Ascending aorta (tissue), 2 donors: ENCODE measurements at regions not wholly inside any gene's neighbourhood (a gene's known extent, or its start where the extent isn't known, plus 50 kb on each side); places are given as distances from the start of the nearest gene placed in this dataset.

Experiments used
- DNase-seq, 2 donors: peaks; one replicate each; pipeline ENCODE4 v3.0.0-alpha.2; 2019; ENCODE audit warnings: low spot score in 2 of 2
- H3K27ac ChIP-seq, 2 donors: fragments of 200-600 bp; sonication (generic); one replicate each; pipeline ENCODE4 v1.5.1; 2016 to 2017; ENCODE audit warnings: mild to moderate bottlenecking in 1 of 2
- H3K27me3 ChIP-seq: fragments of 200-600 bp; sonication (generic); one replicate; pipeline ENCODE4 v1.5.1; 2017
- H3K36me3 ChIP-seq, 2 donors: fragments of 200-600 bp; sonication (generic); one replicate each; pipeline ENCODE4 v1.5.1; 2016
- H3K4me1 ChIP-seq, 2 donors: fragments of 200-600 bp; sonication (generic); one replicate each; pipeline ENCODE4 v1.5.1; 2016 to 2017; ENCODE audit warnings: mild to moderate bottlenecking in 1 of 2
- H3K4me3 ChIP-seq, 2 donors: fragments of 200-600 bp; sonication (generic); one replicate each; pipeline ENCODE4 v1.5.1; 2016 to 2017; ENCODE audit warnings: mild to moderate bottlenecking in 1 of 2
- H3K9me3 ChIP-seq, 2 donors: fragments of 200-600 bp; sonication (generic); one replicate each; pipeline ENCODE4 v1.5.1; 2016
- intact Hi-C: fragments of 100-400 bp; cut with DNase I; formaldehyde crosslinking; loops from one replicate; pipeline ENCODE4 v1.15.1; 2023
- TF ChIP-seq, protein P1 (sequence below), 3 experiments: fragments of 200-600 bp in 2 of 3; fragments of 450-650 bp in 1 of 3; sonication (generic) in 2 of 3; IDR thresholded peaks; one replicate each; pipeline ENCODE4 v1.5.1; 2016 to 2019; ENCODE audit warnings: antibody characterized with exemption in 3 of 3, mild to moderate bottlenecking in 1 of 3, moderate library complexity in 1 of 3

DNA sequence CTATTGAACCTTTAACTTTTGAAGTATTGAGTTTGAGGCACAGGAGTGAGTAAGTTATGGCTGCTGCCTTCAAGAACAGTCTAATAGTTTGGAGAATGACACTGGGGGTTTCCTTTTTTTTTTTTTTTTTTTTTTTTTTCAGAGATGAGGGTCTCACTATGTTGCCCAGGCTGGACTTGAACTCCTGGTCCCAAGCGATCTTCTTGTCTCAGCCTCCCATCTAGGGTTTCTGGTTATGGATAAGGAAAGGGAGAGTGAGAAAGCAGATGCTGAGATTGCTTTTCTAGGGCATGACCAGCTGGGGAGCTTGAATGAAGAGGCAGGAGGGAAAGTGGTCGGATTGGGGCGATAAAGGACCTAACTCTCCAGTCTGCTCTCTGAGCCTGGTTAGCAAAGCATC lies 59.9 kb upstream of the BTRC start:
- H3K4me3 ChIP-seq: no peak overlapping the region
- TF ChIP-seq, protein P1, sequence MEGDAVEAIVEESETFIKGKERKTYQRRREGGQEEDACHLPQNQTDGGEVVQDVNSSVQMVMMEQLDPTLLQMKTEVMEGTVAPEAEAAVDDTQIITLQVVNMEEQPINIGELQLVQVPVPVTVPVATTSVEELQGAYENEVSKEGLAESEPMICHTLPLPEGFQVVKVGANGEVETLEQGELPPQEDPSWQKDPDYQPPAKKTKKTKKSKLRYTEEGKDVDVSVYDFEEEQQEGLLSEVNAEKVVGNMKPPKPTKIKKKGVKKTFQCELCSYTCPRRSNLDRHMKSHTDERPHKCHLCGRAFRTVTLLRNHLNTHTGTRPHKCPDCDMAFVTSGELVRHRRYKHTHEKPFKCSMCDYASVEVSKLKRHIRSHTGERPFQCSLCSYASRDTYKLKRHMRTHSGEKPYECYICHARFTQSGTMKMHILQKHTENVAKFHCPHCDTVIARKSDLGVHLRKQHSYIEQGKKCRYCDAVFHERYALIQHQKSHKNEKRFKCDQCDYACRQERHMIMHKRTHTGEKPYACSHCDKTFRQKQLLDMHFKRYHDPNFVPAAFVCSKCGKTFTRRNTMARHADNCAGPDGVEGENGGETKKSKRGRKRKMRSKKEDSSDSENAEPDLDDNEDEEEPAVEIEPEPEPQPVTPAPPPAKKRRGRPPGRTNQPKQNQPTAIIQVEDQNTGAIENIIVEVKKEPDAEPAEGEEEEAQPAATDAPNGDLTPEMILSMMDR (IDR thresholded peaks at IDR 0.05): no peak
- H3K27me3 ChIP-seq: peaks cover 9% of the 10 kb centered on the region
- H3K9me3 ChIP-seq: no peaks in the 10 kb centered on the region
- no peak overlapping the region for H3K27ac ChIP-seq
- H3K36me3 ChIP-seq: no peaks in the 10 kb centered on the region
- intact Hi-C loops: no loop called here
- H3K4me1 ChIP-seq: peaks cover 2 to 14% of the 10 kb centered on the region in 2 donors
- DNase-seq: no peak

DNA sequence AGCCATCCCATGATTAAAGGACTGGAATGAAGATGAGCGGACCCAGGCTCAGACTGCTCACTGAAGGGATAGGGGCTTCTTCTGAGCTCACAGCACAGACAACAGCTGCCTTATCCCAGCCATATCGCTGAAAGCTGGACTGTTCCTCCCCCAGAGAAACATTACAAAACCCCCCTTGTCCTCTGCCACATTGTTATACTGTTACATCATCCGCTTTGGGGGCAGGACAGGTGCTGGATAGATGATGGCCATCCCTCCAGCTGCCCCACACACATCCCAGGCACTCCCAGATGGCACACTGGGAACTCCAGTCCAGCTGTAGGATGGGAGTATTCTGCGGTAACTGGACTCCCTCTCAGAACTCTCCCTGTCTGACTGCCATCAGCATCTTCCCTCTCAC lies 58.7 kb upstream of the BTRC start:
- H3K9me3 ChIP-seq: no peaks in the 10 kb centered on the region
- H3K4me3 ChIP-seq: no peak overlapping the region
- H3K27ac ChIP-seq: no peak overlapping the region
- no peaks in the 10 kb centered on the region for H3K36me3 ChIP-seq
- intact Hi-C loops: no loop called here
- TF ChIP-seq, protein P1 (IDR thresholded peaks at IDR 0.05): no peak
- H3K4me1 ChIP-seq: peaks cover 2 to 14% of the 10 kb centered on the region in 2 donors
- DNase-seq: no peak
- peaks cover 9% of the 10 kb centered on the region for H3K27me3 ChIP-seq

DNA sequence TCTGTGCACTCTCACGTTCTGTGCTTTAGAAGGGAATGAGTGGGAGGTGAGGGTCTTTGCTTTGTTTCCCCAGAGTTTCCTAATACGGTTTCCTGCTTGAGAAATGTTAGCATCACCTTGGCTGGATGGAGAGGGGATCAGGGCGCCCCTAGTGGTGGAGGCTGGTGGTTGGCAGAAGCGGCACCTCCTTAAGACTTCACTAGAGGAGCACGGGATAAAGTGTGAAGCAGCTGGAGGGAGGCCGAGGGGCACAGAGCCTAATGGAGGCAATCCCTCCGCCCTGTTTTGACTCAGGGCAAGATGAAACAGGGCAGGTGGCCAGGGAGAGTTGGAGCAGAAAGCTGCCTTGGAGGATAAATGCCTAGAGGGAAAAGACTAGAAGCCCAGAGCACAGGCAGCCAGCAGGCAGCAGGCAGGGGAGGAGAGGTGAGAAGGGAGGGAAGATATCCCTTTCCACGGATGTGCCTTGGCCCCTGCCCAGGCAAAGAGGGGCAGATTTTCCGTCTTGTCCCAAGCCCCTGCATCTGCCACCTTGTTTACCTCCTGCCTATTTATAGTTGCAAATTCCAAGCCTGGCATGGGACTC lies 56.0 kb upstream of the BTRC start:
- no peaks in the 10 kb centered on the region for H3K9me3 ChIP-seq
- H3K27me3 ChIP-seq: no peaks in the 10 kb centered on the region
- H3K27ac ChIP-seq: no peak overlapping the region
- TF ChIP-seq, protein P1 (IDR thresholded peaks at IDR 0.05): peak; percentile 39 to 79 (median 71)
- intact Hi-C loops: no loop called here
- no peaks in the 10 kb centered on the region for H3K4me1 ChIP-seq
- H3K4me3 ChIP-seq: no peak overlapping the region
- no peaks in the 10 kb centered on the region for H3K36me3 ChIP-seq
- peak in 1 of 2 donors; percentile 65 for DNase-seq

DNA sequence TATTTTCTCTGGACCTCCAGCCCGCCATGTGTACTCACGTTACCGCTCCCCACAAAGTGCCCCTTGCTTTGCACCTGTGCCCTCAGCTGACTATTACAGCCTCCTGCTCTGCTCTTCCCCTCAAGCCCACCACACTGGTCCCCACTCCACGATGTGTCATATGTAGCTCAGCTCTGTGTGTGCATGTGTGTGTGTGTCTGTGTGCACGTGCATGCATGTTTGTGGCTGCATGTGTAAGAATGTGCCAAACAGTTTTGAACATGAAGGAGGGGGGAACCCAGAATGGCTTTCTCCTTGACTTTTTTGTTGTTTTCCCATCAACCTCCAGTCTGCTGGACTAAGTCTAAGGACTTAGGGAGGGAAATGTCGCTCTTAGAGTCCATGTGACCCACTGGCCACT lies 54.8 kb upstream of the BTRC start:
- no peak for DNase-seq
- intact Hi-C loops: no loop called here

DNA sequence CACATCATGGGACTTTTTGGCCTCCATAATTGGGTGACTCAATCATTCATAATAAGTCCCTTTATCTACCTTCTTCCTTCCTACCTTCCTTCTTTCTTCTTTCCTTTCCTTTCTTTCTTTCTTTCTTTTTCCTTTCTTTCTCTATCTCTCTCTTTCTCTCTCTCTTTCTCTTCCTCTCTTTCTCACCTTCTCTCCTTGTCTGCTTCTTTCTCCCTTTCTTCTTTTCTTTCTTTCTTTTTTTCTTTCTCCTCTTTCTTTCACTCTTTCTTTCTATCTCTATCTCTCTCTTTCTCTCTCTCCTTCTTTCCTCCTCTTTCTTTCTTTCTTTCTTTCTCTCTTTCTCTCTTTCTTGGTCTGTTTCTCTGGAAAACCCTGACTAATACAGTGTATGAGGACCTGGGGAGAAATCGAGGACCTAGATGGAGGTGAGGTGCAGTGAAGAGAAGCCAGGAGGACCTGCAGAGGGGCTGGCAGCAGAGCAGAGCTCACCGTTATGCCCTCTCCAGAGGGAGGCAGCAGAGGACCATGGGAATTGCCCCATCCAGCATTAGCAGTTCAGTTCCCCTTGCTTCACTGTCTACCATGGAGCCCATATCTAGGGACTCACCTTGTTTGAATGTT lies 52.7 kb upstream of the BTRC start:
- intact Hi-C loops: no loop called here
- no peaks in the 10 kb centered on the region for H3K27me3 ChIP-seq
- TF ChIP-seq, protein P1 (IDR thresholded peaks at IDR 0.05): no peak

More for the DNA sequence above, 54.8 kb upstream of the BTRC start:
- no peaks in the 10 kb centered on the region for H3K36me3 ChIP-seq
- H3K4me1 ChIP-seq: no peaks in the 10 kb centered on the region
- H3K4me3 ChIP-seq: no peak overlapping the region
- TF ChIP-seq, protein P1 (IDR thresholded peaks at IDR 0.05): no peak
- H3K9me3 ChIP-seq: no peaks in the 10 kb centered on the region
- no peak overlapping the region for H3K27ac ChIP-seq
- H3K27me3 ChIP-seq: no peaks in the 10 kb centered on the region

More for the DNA sequence above, 52.7 kb upstream of the BTRC start:
- Histone ChIP-seq H3K27ac (no peak overlapping the region), H3K4me3 (no peak overlapping the region), H3K9me3 (no peaks in the 10 kb centered on the region), H3K36me3 (no peaks in the 10 kb centered on the region), H3K4me1 (no peaks in the 10 kb centered on the region)
- no peak for DNase-seq
